Liver (tissue), 8 donors: ENCODE measurements at regions not wholly inside any gene's neighbourhood (a gene's known extent, or its start where the extent isn't known, plus 50 kb on each side); places are given as distances from the start of the nearest gene placed in this dataset.

Experiments used
- DNase-seq: peaks from one replicate; pipeline ENCODE4 v3.0.0-alpha.2; 2017; ENCODE audit warnings: low spot score
- H3K27ac ChIP-seq, 2 donors: one replicate each; pipeline ENCODE4 v1.7.0; 2013; ENCODE audit warnings: inconsistent platforms in 2 of 2, low read length in 2 of 2, control low read depth in 1 of 2, low read depth in 1 of 2, mild to moderate bottlenecking in 1 of 2
- H3K27me3 ChIP-seq, 4 donors: one replicate each; pipeline versions ENCODE4 v1.6.1 to v1.7.0; 2013; ENCODE audit warnings: low read length in 3 of 4, inconsistent platforms in 1 of 4, mild to moderate bottlenecking in 1 of 4, moderate library complexity in 1 of 4; ENCODE audit not compliant: control insufficient read depth in 4 of 4, insufficient read depth in 4 of 4
- H3K36me3 ChIP-seq, 4 donors: one replicate each; pipeline versions ENCODE4 v1.6.1 to v1.7.0; 2013; ENCODE audit warnings: low read length in 3 of 4, mild to moderate bottlenecking in 3 of 4, low read depth in 1 of 4, moderate library complexity in 1 of 4; ENCODE audit not compliant: control insufficient read depth in 4 of 4, insufficient read depth in 3 of 4
- H3K4me1 ChIP-seq, 4 donors: one replicate each; pipeline versions ENCODE4 v1.6.1 to v1.7.0; 2013; ENCODE audit warnings: low read length in 3 of 4, mild to moderate bottlenecking in 3 of 4, moderate library complexity in 1 of 4; ENCODE audit not compliant: control insufficient read depth in 4 of 4, insufficient read depth in 4 of 4
- H3K4me3 ChIP-seq, 3 donors: one replicate each; pipeline versions ENCODE4 v1.6.1 to v1.7.0; 2013; ENCODE audit warnings: low read length in 3 of 3, control low read depth in 1 of 3, low read depth in 1 of 3, mild to moderate bottlenecking in 1 of 3
- H3K9ac ChIP-seq, 2 donors: one replicate each; pipeline ENCODE4 v1.7.0; 2013; ENCODE audit warnings: low read length in 2 of 2, mild to moderate bottlenecking in 2 of 2, moderate library complexity in 2 of 2, control low read depth in 1 of 2, low read depth in 1 of 2
- H3K9me3 ChIP-seq, 4 donors: one replicate each; pipeline versions ENCODE4 v1.6.1 to v1.7.0; 2013; ENCODE audit warnings: low read length in 3 of 4; ENCODE audit not compliant: control insufficient read depth in 4 of 4
- CTCF ChIP-seq: fragments of 150-350 bp; IDR thresholded peaks from 2 replicates; pipeline ENCODE4 v1.5.1; 2017; ENCODE audit warnings: improper control_type of control experiment, low read depth, low read length; ENCODE audit not compliant: missing input control
- EGR1 ChIP-seq, 2 donors: IDR thresholded peaks; 2 replicates each; pipeline ENCODE4 v1.6.1; 2016 to 2018; ENCODE audit warnings: antibody characterized with exemption in 2 of 2, low read depth in 2 of 2
- FOXA1 ChIP-seq: IDR thresholded peaks from 2 replicates; pipeline ENCODE4 v1.6.1; 2016; ENCODE audit warnings: antibody characterized with exemption
- FOXA2 ChIP-seq: IDR thresholded peaks from 2 replicates; pipeline ENCODE4 v1.6.1; 2016; ENCODE audit warnings: antibody characterized with exemption
- HNF4G ChIP-seq: IDR thresholded peaks from 2 replicates; pipeline ENCODE4 v1.6.1; 2016; ENCODE audit warnings: antibody characterized with exemption
- JUND ChIP-seq, 2 donors: IDR thresholded peaks; 2 replicates each; pipeline ENCODE4 v1.6.1; 2016; ENCODE audit warnings: antibody characterized with exemption in 2 of 2
- MAX ChIP-seq: IDR thresholded peaks from 2 replicates; pipeline ENCODE4 v1.6.1; 2016; ENCODE audit warnings: antibody characterized with exemption
- NR2F2 ChIP-seq: IDR thresholded peaks from 2 replicates; pipeline ENCODE4 v1.6.1; 2016; ENCODE audit warnings: antibody characterized with exemption
- RAD21 ChIP-seq, 2 donors: IDR thresholded peaks; 2 replicates each; pipeline ENCODE4 v1.6.1; 2016; ENCODE audit warnings: antibody characterized with exemption in 2 of 2, mild to moderate bottlenecking in 2 of 2
- RXRA ChIP-seq, 2 donors: IDR thresholded peaks; 2 replicates each; pipeline ENCODE4 v1.6.1; 2017 to 2018; ENCODE audit warnings: antibody characterized with exemption in 2 of 2, mild to moderate bottlenecking in 1 of 2
- SP1 ChIP-seq: IDR thresholded peaks from 2 replicates; pipeline ENCODE4 v1.6.1; 2018; ENCODE audit warnings: antibody characterized with exemption, mild to moderate bottlenecking
- TAF1 ChIP-seq: conservative IDR thresholded peaks from 2 replicates; pipeline ENCODE4 v1.6.1; 2016; ENCODE audit warnings: antibody characterized with exemption, mild to moderate bottlenecking
- YY1 ChIP-seq: IDR thresholded peaks from 2 replicates; pipeline ENCODE4 v1.6.1; 2016; ENCODE audit warnings: antibody characterized with exemption, mild to moderate bottlenecking
- ZBTB33 ChIP-seq: IDR thresholded peaks from 2 replicates; pipeline ENCODE4 v1.6.1; 2016; ENCODE audit warnings: antibody characterized with exemption
- WGBS: extraction: QIAGEN DNeasy Blood & Tissue Kit; methylation state at CpG from one replicate; pipeline ENCODE4 v1.1.7; 2013; 5-methylcytosine and 5-hydroxymethylcytosine counted together
- donor health status: healthy.
- donor health status: healthy.
- donor health status: healthy.
- donor health status: healthy.
- donor health status: healthy.

- H3K9me3 ChIP-seq: no peaks in the 10 kb centered on the region
- H3K36me3 ChIP-seq: no peaks in the 10 kb centered on the region
- no peaks in the 10 kb centered on the region for H3K4me1 ChIP-seq
- no peak overlapping the region for H3K4me3 ChIP-seq
- H3K27ac ChIP-seq: no peak overlapping the region
- TF ChIP-seq YY1 (no peak), ZBTB33 (no peak), EGR1 (IDR thresholded peaks at IDR 0.05; ENCODE audit: low read depth in 2 of 2) (no peak), JUND (IDR thresholded peaks at IDR 0.05) (no peak), RXRA (IDR thresholded peaks at IDR 0.05) (no peak), FOXA1 (no peak)
- no peaks in the 10 kb centered on the region for H3K27me3 ChIP-seq
- no peak for DNase-seq
- no peak overlapping the region for H3K9ac ChIP-seq
- WGBS: 73% methylated on average over 2 of the region's 2 CpGs
Measured at GRCh38 chr2:183868153-183868552, 730.2 kb upstream of the ZNF804A start.

GRCh38 chr2:183868707-183869106 lies 729.6 kb upstream of the ZNF804A start:
- DNase-seq: no peak
- H3K27me3 ChIP-seq: no peaks in the 10 kb centered on the region
- H3K4me1 ChIP-seq: no peaks in the 10 kb centered on the region
- H3K4me3 ChIP-seq: no peak overlapping the region
- no peaks in the 10 kb centered on the region for H3K36me3 ChIP-seq
- no peak overlapping the region for H3K9ac ChIP-seq
- WGBS: 36% methylated on average over 1 of the region's 1 CpG
- no peak for TF ChIP-seq NR2F2
- TF ChIP-seq SP1: no peak
- TF ChIP-seq TAF1: no peak
- no peak for TF ChIP-seq FOXA2
- TF ChIP-seq CTCF: no peak
- TF ChIP-seq FOXA1: no peak
- TF ChIP-seq HNF4G: no peak
- no peaks in the 10 kb centered on the region for H3K9me3 ChIP-seq
- H3K27ac ChIP-seq: no peak overlapping the region

GRCh38 chr2:183872131-183872530 lies 726.2 kb upstream of the ZNF804A start:
- no peak for DNase-seq
- no peak overlapping the region for H3K4me3 ChIP-seq
- H3K9me3 ChIP-seq: no peaks in the 10 kb centered on the region
- no peak for TF ChIP-seq YY1
- no peak for TF ChIP-seq RAD21 (IDR thresholded peaks at IDR 0.05)
- H3K4me1 ChIP-seq: no peaks in the 10 kb centered on the region
- H3K36me3 ChIP-seq: no peaks in the 10 kb centered on the region
- no peak overlapping the region for H3K27ac ChIP-seq
- no peak overlapping the region for H3K9ac ChIP-seq
- no peaks in the 10 kb centered on the region for H3K27me3 ChIP-seq

GRCh38 chr2:183881978-183882377 lies 716.4 kb upstream of the ZNF804A start:
- Histone ChIP-seq H3K36me3 (no peaks in the 10 kb centered on the region), H3K9ac (no peak overlapping the region), H3K27ac (no peak overlapping the region), H3K4me3 (no peak overlapping the region), H3K9me3 (no peaks in the 10 kb centered on the region), H3K4me1 (no peaks in the 10 kb centered on the region), H3K27me3 (no peaks in the 10 kb centered on the region)
- TF ChIP-seq MAX: no peak
- TF ChIP-seq TAF1: no peak
- TF ChIP-seq EGR1 (IDR thresholded peaks at IDR 0.05; ENCODE audit: low read depth in 2 of 2): no peak
- TF ChIP-seq FOXA1: no peak
- DNase-seq: no peak
- WGBS: 78% methylated on average over 1 of the region's 1 CpG
